ENCODE measurements at regions not wholly inside any gene's neighbourhood (a gene's known extent, or its start where the extent isn't known, plus 50 kb on each side); places are given as distances from the start of the nearest gene placed in this dataset.

- ChIA-PET CTCF (ENCODE audit: partially characterized antibody) (interaction anchor here (0.8 to 1.3 kb wide), 2 partner anchors 25 to 44 kb away, joined by 3 to 5 read pairs; no protein-coding TSS in a partner anchor), POLR2A (ENCODE audit: partially characterized antibody) (no interaction called here)
- Histone ChIP-seq H2AFZ (ENCODE audit: low read length) (peak overlapping the region; percentile 52; the same call in 1 of the 2 replicates), H3K9me3 (ENCODE audit: insufficient read depth in 2 of 2, low read depth in 1 of 2, low read length in 1 of 2) (no peaks in the 10 kb centered on the region), H3K56ac (replicated peaks; ENCODE audit: insufficient read length, low read depth, low read length) (no peak overlapping the region), H3K79me2 (ENCODE audit: control insufficient read depth in 1 of 2, insufficient read depth in 2 of 2, low read length in 2 of 2) (no peaks in the 10 kb centered on the region), H2BK15ac (ENCODE audit: low read length) (no peak overlapping the region), H3K79me1 (ENCODE audit: low read depth, low read length) (0 out of 2 replicates have a peak, but pooled peaks cover 2% of the 10 kb centered on the region), H2BK20ac (ENCODE audit: low read length) (no peak overlapping the region), H3K4me2 (ENCODE audit: insufficient read depth in 1 of 2, low read depth in 2 of 2, low read length in 2 of 2) (no peak overlapping the region; a peak in 1 of 4 replicates), H3K14ac (ENCODE audit: insufficient read length) (no peak overlapping the region), H3K36me3 (ENCODE audit: control insufficient read depth in 2 of 4, insufficient read depth in 4 of 4, low read length in 3 of 4) (no peaks in the 10 kb centered on the region), H3K27me3 (replicated peaks in 1 of 4; ENCODE audit: control insufficient read depth in 3 of 4, extremely low read depth in 1 of 4, insufficient read depth in 3 of 4, low read length in 3 of 4) (no peaks in the 10 kb centered on the region), H3K4me3 (ENCODE audit: extremely low read depth in 1 of 4, insufficient read depth in 2 of 4, low read depth in 3 of 4, low read length in 4 of 4) (no peak overlapping the region), H2BK5ac (ENCODE audit: low read depth, low read length) (no peak overlapping the region), H3K23ac (ENCODE audit: insufficient read length) (no peak overlapping the region), H3K23me2 (ENCODE audit: low read depth, low read length) (no peaks in the 10 kb centered on the region), H4K8ac (ENCODE audit: extremely low read depth, insufficient read depth, low read length) (no peak overlapping the region), H4K20me1 (replicated peaks in 1 of 2; ENCODE audit: control insufficient read depth in 1 of 2, insufficient read depth in 2 of 2, low read length in 2 of 2) (no peaks in the 10 kb centered on the region), H3K27ac (ENCODE audit: low read depth, low read length) (no peak overlapping the region), H3K4ac (replicated peaks; ENCODE audit: insufficient read length, low read depth, low read length) (no peak overlapping the region), H3K18ac (ENCODE audit: extremely low read depth, low read length) (no peak overlapping the region), H2AK5ac (ENCODE audit: low read depth, low read length) (no peak overlapping the region), H4K5ac (ENCODE audit: insufficient read length, low read depth, low read length) (no peak overlapping the region), H3K9ac (replicated peaks in 1 of 4; ENCODE audit: extremely low read depth in 1 of 4, low read depth in 3 of 4, low read length in 3 of 4) (no peak overlapping the region), H2BK12ac (ENCODE audit: low read depth, low read length) (no peak overlapping the region), H3K4me1 (replicated peaks in 1 of 4; ENCODE audit: control insufficient read depth in 3 of 4, insufficient read depth in 4 of 4, low read length in 3 of 4) (peaks cover 0 to 8% (median 6%) of the 10 kb centered on the region in 4 experiments; a peak in 3 of 7 replicates), H2BK120ac (replicated peaks; ENCODE audit: low read depth, low read length) (no peak overlapping the region), H4K91ac (replicated peaks; ENCODE audit: insufficient read length, low read length) (no peak overlapping the region)
- 84% methylated on average over 21 of the region's 21 CpGs; no CpG with 5 or more reads in 1 of the 2 experiments for WGBS, 2 experiments (ENCODE audit: extremely low coverage in 1 of 2, insufficient coverage in 1 of 2, insufficient read length in 1 of 2, insufficient replicate concordance in 2 of 2, low coverage in 1 of 2, low lambda C conversion rate in 2 of 2, missing lambda C conversion rate in 1 of 2)
- DNase-seq (ENCODE audit: low read depth in 1 of 2, low spot score in 2 of 2) (no peak), FAIRE-seq (no peak)
- TF ChIP-seq BCL11A (IDR thresholded peaks at IDR 0.05; ENCODE audit: low read depth in 2 of 2, low read length in 2 of 2) = no peak
- TF ChIP-seq CREB1 (IDR thresholded peaks at IDR 0.05) = no peak
- TF ChIP-seq SIN3A (conservative IDR thresholded peaks at IDR 0.05 in 1 of 2, IDR thresholded peaks at IDR 0.05 in 1 of 2; ENCODE audit: low read depth in 1 of 2, low read length in 2 of 2) = no peak
- no peak for TF ChIP-seq RBBP5 (IDR thresholded peaks at IDR 0.05; ENCODE audit: borderline replicate concordance, low read depth, low read length)
- TF ChIP-seq CHD2 (IDR thresholded peaks at IDR 0.05; ENCODE audit: low read length) = no peak
- no peak for TF ChIP-seq TEAD4 (IDR thresholded peaks at IDR 0.05; ENCODE audit: low read depth, low read length)
- TF ChIP-seq TCF12 (IDR thresholded peaks at IDR 0.05; ENCODE audit: low read depth, low read length) = no peak
- no peak for TF ChIP-seq POLR2AphosphoS5 (IDR thresholded peaks at IDR 0.05; ENCODE audit: low read depth, low read length)
- TF ChIP-seq RNF2 (IDR thresholded peaks at IDR 0.05; ENCODE audit: borderline replicate concordance, low read depth, low read length, missing control alignments, poor library complexity, severe bottlenecking) = no peak
- TF ChIP-seq TAF1 (IDR thresholded peaks at IDR 0.05; ENCODE audit: low read depth, low read length) = no peak
- TF ChIP-seq GTF2F1 (IDR thresholded peaks at IDR 0.05; ENCODE audit: borderline replicate concordance, low read depth, low read length) = no peak
- no peak for TF ChIP-seq SIRT6 (IDR thresholded peaks at IDR 0.05; ENCODE audit: low read length)
- TF ChIP-seq GABPA (IDR thresholded peaks at IDR 0.05; ENCODE audit: borderline replicate concordance, insufficient read depth, low read length) = no peak
- no peak for TF ChIP-seq CBX8 (IDR thresholded peaks at IDR 0.05; ENCODE audit: borderline replicate concordance, low read depth, low read length)
These were observed 320.1 kb downstream of the ZNF536 start for GRCh38 chr19:30692181-30692811.
